ENCODE measurements at regions not wholly inside any gene's neighbourhood (a gene's known extent, or its start where the extent isn't known, plus 50 kb on each side); places are given as distances from the start of the nearest gene placed in this dataset.

GRCh38 chr14:54226103-54226502 is 170.7 kb upstream of the CDKN3 start:
- TF ChIP-seq CTCF (conservative IDR thresholded peaks at IDR 0.05 in 1 of 2, IDR thresholded peaks at IDR 0.05 in 1 of 2; ENCODE audit: low read depth in 1 of 2, low read length in 2 of 2) (no peak), EZH2 (IDR thresholded peaks at IDR 0.05; ENCODE audit: low read length, missing control alignments) (no peak)
